D721Med (cell line): ENCODE measurements at regions not wholly inside any gene's neighbourhood (a gene's known extent, or its start where the extent isn't known, plus 50 kb on each side); places are given as distances from the start of the nearest gene placed in this dataset.

ENCODE experiments used
- DNase-seq: peaks from one replicate; pipeline ENCODE4 v3.0.0; 2011; ENCODE audit warnings: low spot score; ENCODE audit not compliant: insufficient read length
- FAIRE-seq: peaks from 2 replicates; lab custom pipeline; 2011; peaks lifted over from hg19 to GRCh38; lab: Jason Lieb, UNC
- CTCF ChIP-seq: IDR thresholded peaks from 2 replicates; pipeline ENCODE4 v1.5.1; 2012; ENCODE audit warnings: mild to moderate bottlenecking, control low read depth; ENCODE audit not compliant: insufficient read depth; ENCODE audit errors: missing control alignments

DNA sequence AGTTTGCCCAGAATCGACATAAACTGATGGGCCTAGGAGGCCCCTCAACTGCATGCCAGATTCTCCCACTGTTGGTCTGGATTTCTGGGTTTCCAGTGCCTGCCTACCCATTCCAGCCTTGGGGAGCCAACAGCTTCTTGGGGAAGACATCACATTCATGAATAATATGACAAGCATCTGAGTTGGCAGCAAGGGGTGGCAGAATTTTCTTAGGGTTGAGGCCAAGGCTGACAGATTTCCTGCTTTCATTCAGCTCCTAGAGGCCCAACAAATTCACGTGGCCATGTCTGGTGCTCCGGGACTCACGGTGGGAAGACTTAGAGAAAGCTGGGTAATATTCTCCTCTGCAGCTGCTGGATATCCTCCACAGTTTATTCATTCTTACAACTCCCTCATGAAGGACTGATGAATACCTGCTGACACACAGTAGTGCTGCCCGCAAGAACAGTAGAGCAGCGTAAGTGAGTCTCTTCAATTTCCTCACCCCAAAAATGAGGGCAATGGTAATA, 305.0 kb upstream of the TNC start:
- no peak for FAIRE-seq
- no peak for TF ChIP-seq CTCF
- DNase-seq, result no peak

DNA sequence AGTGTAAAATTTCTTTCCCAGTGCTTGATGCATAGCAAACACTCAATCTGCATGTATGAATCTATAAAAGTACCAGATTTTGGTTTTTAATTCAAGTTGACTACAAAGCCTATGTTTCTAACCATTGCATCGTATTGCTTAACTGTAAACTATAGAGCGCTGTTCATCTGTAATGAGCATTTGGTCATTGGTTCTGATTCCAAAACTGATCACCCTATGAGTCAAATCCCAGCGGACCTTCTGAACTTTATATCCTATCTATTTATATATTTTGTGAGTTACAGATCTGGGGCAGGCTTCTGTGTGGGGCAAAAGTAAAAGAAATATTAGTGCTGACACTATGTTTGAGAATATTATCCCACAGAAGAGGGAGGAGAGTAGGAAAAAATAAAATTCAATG, 305.7 kb upstream of the TNC start:
- TF ChIP-seq CTCF, result no peak
- FAIRE-seq, result no peak
- DNase-seq, result no peak

GRCh38 chr9:115425601-115426000, 307.6 kb upstream of the TNC start:
- no peak for FAIRE-seq
- no peak for TF ChIP-seq CTCF
- no peak for DNase-seq

- DNase-seq (no peak), FAIRE-seq (no peak)
- no peak for TF ChIP-seq CTCF
Measured at GRCh38 chr9:115437418-115437817, 319.5 kb upstream of the TNC start.

DNA sequence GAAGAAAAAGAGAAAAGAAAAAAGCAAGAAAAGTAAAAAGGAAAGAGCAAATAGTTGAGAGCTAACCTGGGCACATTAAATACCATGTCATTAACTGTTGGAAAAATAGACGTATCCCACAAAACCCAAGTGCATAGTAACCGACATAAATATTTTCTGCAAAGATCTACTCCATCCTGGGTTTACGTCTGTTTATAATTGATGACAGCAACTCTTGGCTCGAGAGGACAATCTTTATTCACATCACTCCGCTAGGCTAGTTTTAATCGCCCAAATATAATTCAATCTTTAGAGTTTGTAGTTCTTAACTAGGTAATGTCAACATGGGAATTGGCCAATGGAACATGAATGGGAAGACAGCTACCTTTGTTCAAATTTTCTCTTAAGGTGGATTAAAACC, 321.7 kb upstream of the TNC start:
- DNase-seq, result no peak
- no peak for FAIRE-seq
- TF ChIP-seq CTCF, result no peak

DNA sequence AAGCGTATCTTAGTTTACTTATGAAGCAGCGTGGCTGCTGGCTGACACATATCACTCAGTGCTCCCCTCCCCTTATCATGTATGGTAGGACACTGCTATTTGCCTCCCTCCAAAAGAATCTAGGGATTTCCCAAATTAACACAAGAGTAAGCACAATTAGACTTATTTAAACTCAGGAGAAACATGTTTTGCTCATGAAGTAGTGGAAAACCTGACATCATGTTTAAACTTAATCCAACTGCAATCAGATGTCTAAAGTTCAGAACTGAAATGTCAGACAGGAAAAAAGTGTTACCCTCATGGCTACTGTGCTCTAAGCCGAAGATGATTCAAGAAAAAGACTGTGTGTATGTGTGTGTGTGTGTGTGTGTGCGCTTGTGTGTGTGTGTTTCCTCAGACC, 324.1 kb upstream of the TNC start:
- DNase-seq (no peak), FAIRE-seq (no peak)
- TF ChIP-seq CTCF, result no peak

- TF ChIP-seq CTCF, result no peak
- FAIRE-seq (no peak), DNase-seq (no peak)
Measured at GRCh38 chr9:115443890-115444289, 325.9 kb upstream of the TNC start.
